GM21526 (cell line): ENCODE measurements at regions not wholly inside any gene's neighbourhood (a gene's known extent, or its start where the extent isn't known, plus 50 kb on each side); places are given as distances from the start of the nearest gene placed in this dataset.
"Not testable (repeated sequence)": the region's sequence is repeated elsewhere in the genome, so short reads cannot be mapped to it uniquely, and the experiment has no call there.

ENCODE experiments used
- ATAC-seq: cut with Tn5 transposase; IDR thresholded peaks from one replicate; pipeline ENCODE4 v1.9.1; 2021; ENCODE audit warnings: moderate library complexity; ENCODE audit not compliant: unreplicated experiment, low FRiP score

DNA sequence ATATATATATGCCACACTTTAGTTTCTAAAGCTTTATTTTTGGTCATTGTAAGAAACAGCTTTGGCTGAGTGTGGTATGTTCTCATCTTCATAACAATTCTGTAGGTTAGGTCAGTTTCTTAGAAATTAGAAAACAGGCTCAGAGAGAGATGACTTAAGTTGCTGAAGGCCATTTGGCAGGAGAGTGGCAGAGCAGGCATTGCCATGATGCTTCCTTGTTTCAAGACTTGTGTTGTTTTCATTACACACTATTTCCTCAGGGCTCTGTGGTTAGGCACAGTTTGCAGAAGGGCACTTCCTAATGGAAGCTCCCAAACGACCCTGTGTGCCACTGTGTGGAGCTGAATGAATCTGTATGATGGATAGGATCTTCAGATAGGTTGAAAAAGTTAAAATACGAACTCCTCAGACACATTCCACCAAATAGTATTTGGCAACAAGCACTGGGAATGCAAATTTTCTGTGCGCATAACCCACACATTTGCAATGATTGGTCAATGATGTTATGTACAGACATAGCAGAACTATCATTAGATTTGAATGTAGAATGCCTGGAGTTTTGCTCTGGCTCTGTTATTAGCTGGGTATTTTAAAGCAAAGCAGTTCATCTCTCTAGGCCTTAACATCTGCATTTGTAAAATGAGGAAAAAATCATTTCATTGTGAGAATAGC lies 274.3 kb upstream of the HS3ST1 start:
- ATAC-seq = no peak

DNA sequence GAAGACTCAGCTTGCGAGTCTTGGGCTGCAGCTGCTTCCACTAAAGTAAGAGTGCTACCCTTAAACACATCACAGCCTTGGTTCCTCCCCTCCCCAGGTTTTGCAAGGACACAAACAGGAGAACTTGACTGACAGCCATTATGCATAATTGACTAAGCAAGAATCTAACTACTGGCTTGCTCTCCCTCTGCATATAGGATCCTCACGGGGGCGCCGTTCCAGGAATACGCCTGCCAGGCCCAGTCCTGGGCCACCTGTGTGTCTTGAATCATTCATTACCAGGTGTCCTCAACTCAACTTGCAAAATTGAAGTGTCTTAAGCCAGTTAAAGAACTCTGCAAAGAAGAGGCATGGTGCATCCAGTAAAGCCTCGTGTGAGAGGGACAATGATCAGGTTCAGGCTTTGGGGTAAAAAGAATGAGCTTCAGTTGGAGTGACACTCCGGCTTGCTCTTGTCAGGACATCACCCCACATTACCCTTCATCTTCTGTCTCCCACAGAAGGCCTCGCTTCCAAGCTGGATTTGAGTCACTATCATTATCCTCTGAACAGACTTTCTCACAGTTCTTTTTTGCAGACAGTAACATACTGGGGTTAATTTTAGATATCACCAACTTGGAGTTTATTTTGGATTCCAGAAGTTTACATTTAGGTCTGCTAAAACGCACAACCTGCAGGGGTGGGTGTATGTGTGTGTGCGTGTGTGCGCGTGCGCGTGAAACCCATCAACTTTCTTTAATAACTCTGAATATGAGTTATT lies 273.5 kb upstream of the HS3ST1 start:
- ATAC-seq = no peak

DNA sequence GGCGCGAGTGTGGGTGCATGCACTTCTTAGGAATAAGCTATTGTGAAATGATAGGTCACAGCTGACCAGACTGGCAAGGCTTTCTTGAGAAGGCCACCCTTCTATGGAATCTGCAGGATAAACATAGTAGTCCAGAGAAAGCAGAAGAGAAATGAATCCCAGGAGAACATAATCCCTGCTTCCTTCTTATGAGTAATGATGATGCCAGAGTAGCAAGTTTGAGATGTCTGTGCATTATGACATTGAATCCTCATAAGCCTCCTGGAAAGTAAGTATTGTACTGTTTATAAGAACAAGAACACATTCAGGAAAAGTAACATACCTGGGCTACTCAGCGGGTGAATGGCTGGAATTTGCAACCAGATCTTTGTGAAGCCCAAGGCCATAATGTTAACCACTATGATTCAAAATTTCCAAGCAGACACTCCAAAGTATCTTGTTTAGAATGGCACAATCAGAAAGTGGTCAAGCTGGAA lies 272.1 kb upstream of the HS3ST1 start:
- ATAC-seq = no peak

DNA sequence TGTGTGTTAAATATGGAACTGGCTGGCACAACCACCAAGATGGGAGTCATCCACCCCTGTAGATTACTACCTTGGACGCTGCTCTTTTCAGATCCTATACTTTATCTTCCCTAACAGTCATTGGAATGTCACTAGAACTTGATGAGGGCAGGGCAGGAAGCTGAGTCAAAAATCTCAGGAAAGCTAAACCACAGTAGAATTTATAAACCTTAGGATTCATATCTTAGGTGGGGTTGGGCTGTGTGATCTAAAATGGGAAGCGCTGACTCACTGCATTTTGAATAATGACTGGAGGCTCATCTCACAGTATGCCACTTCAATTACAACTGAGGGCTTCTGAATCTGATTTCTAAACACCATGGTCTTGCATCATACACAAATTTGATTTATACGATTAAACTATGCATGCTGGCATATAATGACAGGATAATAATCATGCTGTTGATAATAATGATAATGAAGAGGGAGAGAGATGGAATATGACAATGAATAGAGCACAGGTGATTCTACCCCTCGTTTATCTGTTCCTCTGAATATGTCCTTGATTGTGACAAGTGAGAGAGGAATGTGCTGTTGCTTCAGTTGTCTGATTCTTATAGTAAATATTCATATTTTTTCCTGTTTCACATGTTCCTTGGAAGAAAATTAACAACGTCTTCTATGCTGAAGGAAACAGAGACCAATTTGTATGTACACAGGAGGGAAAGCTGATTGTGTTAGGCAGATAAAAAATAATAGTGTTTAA lies 270.3 kb upstream of the HS3ST1 start:
- ATAC-seq = no peak

DNA sequence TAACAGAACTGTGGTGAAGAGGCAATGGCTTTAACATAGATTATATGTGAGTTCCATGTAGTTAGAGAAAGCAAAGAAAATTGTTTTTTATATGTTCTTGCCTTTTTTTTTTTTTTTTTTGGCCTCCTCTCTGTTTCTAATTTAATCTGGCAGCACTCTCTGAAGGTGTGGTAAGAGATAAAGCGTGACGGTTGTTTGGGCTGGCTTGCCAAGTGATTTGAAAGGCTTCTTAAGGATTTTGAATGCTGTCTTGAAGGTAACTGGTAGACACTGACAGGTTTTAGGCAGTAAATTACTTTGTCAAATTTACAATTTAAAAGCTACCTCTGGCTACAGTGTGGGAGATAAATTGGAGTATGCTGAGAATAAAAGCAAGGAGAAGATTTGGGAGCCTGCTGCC lies 269.3 kb upstream of the HS3ST1 start:
- no peak for ATAC-seq

DNA sequence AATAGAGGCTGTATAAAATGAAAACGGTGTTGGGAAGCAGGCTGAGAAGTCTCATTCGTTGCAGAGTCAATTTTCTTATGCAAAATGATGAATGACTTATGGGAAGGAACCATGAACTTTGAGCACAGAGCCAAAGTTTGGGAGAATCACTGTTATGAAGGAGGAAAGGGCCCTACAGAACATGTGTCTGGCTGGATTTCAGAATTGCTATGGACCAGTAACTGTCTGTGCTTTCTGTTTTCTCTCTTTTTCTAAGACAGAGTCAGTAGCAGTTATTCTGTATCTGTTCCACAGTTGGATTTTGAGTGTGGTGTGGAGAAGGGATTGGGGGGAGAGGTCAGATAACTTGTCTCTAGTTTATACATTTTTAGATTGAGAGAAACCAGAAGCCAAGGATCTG lies 265.0 kb upstream of the HS3ST1 start:
- no peak for ATAC-seq

DNA sequence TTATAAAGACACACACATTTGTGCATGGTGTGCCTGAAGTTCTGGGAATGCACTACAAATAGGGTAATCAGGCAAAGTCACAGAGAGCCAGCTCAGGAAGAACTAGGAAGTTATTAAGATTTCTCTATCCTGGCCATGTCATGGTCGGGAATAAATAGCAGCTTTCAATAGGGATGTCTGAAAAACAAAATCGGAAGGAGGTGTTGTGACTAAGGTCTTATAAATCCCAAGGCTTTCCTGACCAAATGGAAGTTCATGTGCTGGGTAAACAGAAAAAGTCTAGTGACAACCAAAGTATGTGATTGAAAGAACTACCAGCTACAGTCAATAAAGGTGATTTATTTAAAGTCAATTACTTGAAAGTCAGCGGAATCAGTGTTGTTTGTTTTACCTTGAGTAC lies 262.5 kb upstream of the HS3ST1 start:
- ATAC-seq = no peak

DNA sequence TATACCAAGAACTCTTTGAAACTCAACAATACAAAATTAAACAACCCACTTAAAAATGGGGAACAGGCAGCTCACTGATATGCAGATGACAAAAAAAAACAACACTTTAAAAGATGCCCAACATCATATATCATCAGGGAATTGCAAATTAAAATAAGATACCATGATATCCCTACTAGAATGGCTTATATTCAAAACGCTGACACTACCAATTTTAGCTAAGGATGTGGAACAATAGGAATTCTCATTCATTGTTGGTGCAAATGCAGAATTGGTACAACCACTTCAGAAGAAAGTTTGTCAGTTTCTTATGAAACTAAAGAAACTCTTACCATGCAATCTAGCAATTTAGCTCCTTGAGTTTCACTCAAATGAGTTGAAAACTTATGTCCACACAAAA lies 259.0 kb upstream of the HS3ST1 start:
- ATAC-seq = no peak

DNA sequence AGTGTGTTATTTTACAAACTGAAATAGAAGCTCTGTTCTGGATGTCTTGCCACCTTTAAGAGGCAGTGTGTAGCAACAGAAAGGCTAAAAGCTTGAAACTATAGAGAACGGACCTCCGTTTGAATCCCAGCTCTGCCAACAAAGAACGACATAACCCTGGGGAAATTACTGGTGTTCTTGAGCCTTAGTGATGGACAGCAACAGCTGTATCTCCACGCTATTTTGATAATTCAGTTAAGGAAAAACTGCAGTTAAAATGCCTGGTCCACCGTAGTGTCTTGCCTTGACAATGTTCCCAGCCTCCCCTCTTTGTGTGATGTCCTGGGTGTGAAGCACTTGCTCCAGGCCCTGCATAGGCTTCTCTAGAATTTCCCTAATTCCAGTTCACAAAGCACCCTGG lies 256.8 kb upstream of the HS3ST1 start:
- no peak for ATAC-seq

DNA sequence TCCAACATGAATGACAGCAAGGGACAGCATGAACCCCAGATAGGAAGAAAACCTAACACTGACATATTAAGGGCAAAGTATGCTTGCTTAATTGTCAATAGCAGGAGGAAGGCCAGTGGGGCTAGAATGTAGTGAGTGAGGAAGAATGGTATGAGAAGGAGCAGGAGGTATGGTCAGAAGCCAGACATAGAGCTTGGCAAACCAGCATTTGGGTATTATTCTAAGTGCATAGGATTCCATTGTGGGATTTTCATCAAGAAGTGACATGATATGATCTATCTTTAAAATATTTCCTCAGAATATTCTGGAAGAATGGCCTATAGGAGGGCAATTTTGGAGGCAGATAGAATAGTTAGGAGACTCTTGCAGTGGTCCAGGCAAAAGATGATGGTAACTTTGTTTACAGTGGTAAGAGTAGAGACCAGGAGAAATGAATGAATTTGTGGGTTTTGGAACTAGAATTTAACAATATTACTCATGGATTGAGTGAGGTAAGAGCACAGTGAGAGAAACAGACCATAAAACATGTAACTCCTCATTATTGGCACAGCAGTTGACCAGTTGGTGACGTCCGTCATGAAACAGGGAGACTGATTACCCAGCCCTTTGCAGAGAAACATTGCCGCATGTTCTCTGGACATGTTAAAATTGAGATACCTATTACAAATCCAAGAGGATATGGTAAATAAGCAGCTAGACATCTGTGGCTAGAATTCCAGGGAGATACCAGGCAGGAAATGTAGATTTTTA lies 246.5 kb upstream of the HS3ST1 start:
- ATAC-seq = no peak

DNA sequence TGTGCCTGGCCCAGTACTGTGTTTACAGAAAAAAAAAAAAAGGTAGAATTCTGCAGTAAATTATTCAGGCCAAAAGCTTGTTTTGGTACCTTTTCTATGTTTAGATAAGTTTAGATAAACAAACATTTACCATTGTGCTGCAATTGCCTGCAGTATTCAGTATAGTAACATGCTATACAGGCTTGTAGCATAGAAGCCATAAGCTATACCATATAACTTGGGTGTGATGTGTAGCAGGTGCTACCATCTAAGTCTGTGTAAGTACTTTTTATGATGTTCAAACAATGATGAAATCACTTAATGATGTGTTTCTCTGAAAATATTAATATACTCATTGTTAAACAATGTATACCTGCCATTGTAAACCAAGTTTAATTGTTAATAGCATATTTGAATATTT lies 241.6 kb upstream of the HS3ST1 start:
- no peak for ATAC-seq

DNA sequence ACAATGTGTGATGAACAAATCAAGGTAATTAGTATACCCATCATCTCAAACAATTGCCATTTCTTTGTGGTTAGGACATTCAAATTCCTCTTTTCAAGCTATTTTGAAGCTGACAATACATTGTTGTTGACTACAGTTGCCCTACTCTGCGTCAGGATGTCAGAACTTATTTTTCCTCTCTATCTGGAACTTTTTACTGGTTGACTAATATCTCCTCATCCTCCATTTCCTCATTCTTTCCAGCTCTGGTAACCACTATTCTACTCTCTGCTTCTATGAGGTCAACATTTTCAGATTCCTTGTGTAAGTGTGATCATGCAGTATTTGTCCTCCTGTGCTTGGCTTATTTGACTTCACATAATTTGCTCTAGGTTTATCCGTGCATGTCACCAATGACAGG lies 240.5 kb upstream of the HS3ST1 start:
- ATAC-seq = no peak

DNA sequence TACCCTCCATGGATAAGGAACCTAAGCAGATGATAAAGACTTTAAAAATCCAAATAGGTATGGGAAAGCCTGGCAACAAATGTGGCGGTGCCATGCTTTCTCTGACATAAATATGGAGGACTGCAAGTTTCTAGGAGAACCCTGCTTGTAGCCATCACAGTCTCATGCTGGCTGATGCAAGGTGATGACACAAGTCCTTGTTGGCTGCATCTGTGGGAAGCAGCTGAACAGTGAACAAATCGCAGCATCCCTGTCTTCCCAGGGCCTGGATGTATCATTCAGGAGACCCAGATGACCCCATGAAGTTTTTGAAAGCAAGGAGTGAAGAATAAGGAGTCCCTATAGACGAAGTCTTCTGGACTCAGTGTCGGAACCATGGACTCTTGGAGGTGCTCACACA lies 234.4 kb upstream of the HS3ST1 start:
- ATAC-seq = no peak

DNA sequence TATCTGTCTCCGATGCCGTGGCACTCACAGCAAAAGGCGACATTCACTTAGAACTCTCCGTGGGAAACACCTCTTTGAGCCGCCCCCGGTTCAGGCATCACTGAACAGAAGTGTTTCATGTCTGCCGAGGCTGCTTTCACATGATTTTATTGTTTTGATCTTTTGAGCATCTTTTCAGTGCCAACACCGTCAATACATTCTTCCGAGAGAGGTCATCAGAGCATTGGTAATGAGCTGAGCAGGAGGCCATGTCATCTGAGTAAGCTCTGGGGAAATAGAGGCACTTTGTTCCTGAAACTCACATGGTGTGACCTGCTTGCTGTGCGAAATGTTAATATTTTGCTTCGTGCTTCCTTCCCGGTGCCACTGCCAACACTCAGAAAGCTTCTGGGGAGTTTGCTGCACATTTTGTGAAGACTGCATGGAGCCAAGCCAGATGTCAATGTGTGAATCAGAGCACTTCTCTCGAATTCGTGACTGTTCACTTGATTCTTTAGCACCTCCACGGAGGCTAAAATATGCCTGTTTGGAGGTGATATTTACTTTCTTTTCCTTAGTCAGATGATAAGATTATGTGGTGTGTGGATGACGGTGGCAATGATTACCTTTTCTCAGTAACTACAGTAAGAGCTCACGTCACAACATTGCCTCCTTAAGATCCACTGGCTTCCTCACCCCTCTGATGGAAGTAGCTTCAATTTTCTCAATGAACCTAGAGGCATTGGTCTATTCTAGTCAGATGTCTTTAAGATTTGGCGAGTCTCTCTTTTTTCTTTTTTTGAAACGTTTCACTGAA lies 222.3 kb upstream of the HS3ST1 start:
- ATAC-seq = no peak

DNA sequence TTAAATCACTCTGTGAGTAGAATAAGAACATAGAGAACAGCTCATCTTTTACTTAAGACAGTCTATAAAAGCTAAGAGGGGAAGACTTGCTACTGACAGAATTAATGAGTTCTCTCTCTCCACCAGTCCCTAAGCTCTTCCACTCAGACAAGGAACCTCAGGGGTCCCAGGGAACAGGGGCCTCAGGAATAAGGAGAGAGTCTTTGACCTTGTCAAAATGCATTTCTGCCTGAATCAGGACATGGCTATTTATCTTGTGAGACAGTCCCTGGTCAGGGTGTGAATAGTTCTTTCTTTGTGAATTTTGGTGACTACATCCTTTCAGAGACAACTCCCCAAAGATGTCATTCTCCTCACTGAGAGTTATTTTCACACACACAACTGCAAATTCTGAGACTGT lies 218.7 kb upstream of the HS3ST1 start:
- no peak for ATAC-seq

DNA sequence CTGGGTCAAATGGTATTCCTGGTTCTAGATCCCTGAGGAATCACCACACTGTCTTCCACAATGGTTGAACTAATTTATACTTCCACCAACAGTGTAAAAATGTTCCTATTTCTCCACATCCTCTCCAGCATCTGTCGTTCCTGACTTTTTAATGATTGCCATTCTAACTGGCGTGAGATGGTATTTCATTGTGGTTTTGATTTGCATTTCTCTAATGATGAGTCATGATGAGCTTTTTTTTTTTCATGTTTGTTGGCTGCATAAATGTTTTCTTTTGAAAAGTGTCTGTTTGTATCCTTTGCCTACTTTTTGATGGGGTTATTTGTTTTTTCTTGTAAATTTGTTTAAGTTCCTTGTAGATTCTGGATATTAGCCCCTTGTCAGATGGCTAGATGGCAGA lies 214.4 kb upstream of the HS3ST1 start:
- ATAC-seq = not testable (repeated sequence)

DNA sequence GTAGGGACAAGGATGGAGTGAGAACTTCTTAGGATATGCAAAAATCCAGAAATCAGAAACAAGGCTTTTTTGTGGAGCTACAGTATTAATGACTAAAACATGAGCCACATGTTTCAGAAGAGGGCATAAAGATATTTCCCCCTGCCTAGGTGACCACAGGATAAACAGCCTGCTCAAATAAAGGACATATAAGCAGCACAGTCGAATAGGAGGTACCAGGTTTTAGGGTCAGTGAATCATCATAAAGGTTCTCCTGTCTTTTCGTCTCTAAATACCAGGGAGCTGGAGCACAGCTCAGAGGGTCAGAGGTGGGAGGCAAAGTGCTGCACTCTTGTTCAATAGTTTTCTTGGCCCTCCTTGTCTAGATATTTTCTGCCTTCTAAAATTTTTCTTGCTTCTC lies 211.9 kb upstream of the HS3ST1 start:
- no peak for ATAC-seq

DNA sequence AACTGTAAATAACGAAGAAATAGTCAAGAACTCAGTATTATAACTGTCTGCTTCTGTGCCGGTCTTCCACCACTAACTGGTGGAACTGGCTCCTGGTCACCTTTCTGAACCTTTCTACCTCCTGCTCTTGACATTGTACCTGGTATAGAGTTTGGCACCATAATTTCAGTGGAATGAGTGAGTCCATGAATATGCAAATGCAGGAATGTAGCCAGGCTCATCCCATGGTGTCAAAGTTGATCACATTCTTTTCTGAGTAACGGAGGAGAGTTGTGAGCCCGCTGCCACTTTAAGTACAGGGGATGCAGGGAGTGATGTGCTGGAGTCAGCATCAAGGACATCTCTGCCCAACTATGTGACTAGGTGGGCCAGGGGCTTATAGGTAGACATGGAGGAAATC lies 207.9 kb upstream of the HS3ST1 start:
- ATAC-seq = no peak

DNA sequence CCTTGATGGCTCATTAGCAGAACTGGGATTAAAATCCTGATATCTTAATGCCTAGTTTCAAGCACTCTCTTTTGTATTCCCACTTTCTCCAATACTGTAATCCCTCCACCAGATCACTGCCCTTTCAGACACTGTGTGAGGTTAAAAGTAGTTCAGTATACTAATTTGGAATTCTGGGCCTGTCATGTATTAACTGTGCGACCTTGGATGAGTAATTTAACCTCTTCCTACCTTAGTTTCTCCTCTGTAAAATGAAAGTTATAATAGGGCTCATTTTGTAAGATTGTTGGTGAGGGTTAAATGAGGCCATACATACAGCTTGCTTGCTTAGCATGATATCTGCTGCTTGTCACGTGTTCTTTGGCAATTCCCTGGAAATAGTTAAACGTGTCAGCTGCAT lies 207.3 kb upstream of the HS3ST1 start:
- no peak for ATAC-seq

DNA sequence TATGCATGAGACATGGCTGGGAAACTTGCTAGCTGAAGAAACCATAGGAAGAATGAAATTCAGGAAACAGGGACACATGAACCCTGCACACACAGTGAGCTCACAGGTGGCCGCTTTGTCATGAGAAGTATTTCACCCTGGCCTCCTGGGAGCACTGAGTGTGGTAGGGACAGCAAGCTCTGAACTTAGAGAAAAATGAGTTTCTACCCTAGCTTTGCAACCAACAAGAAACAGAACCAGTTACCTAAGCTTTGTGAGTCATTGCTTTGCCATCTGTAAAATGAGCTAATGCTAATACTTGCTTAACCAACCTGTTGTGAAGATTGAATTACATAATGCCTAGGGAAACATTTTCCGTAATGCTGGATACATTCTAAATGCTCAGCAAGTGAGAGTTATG lies 206.6 kb upstream of the HS3ST1 start:
- no peak for ATAC-seq
